H1 (cell line): ENCODE measurements at regions not wholly inside any gene's neighbourhood (a gene's known extent, or its start where the extent isn't known, plus 50 kb on each side); places are given as distances from the start of the nearest gene placed in this dataset.

Experiments used
- SP4 ChIP-seq: IDR thresholded peaks from 2 replicates; pipeline ENCODE4 v1.6.1; 2012; ENCODE audit warnings: low read length, inconsistent platforms
- YY1 ChIP-seq: IDR thresholded peaks from 2 replicates; pipeline ENCODE4 v1.6.1; 2011; ENCODE audit warnings: low read depth, mild to moderate bottlenecking, low read length
- TF ChIP-seq, protein P1 (sequence below): fragments of 300-600 bp; sonication (generic); IDR thresholded peaks from 2 replicates; pipeline ENCODE4 v1.7.1; 2012; ENCODE audit warnings: low read length, moderate library complexity, mild to moderate bottlenecking, inconsistent platforms; ENCODE audit not compliant: insufficient replicate concordance

DNA sequence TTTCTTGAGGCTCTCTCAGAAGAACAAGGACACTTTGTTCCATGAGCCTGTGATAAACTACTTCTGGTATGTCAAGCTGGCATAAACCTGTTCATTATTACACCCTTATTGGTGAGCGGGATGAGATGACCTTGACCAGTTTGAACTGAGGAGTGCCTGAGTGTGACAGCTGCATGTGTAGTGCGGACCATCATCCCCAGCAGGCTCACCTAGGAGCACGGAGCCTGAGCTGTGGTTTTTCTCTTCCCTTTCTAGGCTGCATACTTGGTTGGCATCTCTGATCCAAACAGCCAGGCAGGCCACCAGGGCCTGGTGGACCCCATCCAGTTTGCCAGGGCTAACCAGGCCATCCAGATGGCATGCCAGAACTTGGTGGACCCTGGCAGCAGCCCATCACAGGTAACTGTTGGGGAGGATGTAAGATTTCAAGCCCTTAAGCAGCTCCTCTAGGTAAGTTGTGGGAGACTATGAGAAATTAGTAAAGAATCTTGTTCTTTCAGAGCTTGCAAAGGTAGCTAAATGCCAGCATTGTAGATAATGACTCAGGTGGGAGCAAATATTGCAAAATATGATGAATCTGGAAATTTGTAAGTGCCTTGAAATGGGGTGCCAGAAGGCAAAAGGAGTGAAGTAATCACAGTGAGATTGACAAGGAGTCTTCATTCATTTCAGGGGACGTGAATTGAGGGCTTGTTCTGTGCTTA, 288.9 kb upstream of the TPM1 start (continued):
- TF ChIP-seq, protein P1, sequence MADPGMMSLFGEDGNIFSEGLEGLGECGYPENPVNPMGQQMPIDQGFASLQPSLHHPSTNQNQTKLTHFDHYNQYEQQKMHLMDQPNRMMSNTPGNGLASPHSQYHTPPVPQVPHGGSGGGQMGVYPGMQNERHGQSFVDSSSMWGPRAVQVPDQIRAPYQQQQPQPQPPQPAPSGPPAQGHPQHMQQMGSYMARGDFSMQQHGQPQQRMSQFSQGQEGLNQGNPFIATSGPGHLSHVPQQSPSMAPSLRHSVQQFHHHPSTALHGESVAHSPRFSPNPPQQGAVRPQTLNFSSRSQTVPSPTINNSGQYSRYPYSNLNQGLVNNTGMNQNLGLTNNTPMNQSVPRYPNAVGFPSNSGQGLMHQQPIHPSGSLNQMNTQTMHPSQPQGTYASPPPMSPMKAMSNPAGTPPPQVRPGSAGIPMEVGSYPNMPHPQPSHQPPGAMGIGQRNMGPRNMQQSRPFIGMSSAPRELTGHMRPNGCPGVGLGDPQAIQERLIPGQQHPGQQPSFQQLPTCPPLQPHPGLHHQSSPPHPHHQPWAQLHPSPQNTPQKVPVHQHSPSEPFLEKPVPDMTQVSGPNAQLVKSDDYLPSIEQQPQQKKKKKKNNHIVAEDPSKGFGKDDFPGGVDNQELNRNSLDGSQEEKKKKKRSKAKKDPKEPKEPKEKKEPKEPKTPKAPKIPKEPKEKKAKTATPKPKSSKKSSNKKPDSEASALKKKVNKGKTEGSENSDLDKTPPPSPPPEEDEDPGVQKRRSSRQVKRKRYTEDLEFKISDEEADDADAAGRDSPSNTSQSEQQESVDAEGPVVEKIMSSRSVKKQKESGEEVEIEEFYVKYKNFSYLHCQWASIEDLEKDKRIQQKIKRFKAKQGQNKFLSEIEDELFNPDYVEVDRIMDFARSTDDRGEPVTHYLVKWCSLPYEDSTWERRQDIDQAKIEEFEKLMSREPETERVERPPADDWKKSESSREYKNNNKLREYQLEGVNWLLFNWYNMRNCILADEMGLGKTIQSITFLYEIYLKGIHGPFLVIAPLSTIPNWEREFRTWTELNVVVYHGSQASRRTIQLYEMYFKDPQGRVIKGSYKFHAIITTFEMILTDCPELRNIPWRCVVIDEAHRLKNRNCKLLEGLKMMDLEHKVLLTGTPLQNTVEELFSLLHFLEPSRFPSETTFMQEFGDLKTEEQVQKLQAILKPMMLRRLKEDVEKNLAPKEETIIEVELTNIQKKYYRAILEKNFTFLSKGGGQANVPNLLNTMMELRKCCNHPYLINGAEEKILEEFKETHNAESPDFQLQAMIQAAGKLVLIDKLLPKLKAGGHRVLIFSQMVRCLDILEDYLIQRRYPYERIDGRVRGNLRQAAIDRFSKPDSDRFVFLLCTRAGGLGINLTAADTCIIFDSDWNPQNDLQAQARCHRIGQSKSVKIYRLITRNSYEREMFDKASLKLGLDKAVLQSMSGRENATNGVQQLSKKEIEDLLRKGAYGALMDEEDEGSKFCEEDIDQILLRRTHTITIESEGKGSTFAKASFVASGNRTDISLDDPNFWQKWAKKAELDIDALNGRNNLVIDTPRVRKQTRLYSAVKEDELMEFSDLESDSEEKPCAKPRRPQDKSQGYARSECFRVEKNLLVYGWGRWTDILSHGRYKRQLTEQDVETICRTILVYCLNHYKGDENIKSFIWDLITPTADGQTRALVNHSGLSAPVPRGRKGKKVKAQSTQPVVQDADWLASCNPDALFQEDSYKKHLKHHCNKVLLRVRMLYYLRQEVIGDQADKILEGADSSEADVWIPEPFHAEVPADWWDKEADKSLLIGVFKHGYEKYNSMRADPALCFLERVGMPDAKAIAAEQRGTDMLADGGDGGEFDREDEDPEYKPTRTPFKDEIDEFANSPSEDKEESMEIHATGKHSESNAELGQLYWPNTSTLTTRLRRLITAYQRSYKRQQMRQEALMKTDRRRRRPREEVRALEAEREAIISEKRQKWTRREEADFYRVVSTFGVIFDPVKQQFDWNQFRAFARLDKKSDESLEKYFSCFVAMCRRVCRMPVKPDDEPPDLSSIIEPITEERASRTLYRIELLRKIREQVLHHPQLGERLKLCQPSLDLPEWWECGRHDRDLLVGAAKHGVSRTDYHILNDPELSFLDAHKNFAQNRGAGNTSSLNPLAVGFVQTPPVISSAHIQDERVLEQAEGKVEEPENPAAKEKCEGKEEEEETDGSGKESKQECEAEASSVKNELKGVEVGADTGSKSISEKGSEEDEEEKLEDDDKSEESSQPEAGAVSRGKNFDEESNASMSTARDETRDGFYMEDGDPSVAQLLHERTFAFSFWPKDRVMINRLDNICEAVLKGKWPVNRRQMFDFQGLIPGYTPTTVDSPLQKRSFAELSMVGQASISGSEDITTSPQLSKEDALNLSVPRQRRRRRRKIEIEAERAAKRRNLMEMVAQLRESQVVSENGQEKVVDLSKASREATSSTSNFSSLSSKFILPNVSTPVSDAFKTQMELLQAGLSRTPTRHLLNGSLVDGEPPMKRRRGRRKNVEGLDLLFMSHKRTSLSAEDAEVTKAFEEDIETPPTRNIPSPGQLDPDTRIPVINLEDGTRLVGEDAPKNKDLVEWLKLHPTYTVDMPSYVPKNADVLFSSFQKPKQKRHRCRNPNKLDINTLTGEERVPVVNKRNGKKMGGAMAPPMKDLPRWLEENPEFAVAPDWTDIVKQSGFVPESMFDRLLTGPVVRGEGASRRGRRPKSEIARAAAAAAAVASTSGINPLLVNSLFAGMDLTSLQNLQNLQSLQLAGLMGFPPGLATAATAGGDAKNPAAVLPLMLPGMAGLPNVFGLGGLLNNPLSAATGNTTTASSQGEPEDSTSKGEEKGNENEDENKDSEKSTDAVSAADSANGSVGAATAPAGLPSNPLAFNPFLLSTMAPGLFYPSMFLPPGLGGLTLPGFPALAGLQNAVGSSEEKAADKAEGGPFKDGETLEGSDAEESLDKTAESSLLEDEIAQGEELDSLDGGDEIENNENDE: no peak
- TF ChIP-seq SP4: no peak
- no peak for TF ChIP-seq YY1
